ENCODE measurements at regions not wholly inside any gene's neighbourhood (a gene's known extent, or its start where the extent isn't known, plus 50 kb on each side); places are given as distances from the start of the nearest gene placed in this dataset.

- TF ChIP-seq CTCF (conservative IDR thresholded peaks at IDR 0.05; ENCODE audit: low read depth, low read length) = no peak
- TF ChIP-seq EZH2 (IDR thresholded peaks at IDR 0.05; ENCODE audit: borderline replicate concordance, low read depth, low read length, poor library complexity, severe bottlenecking) = no peak
Observed at GRCh38 chr5:102554082-102554481, 55.3 kb upstream of the SLCO6A1 start.

Data from A673 (cell line).